GM19467 (cell line): ENCODE measurements at regions not wholly inside any gene's neighbourhood (a gene's known extent, or its start where the extent isn't known, plus 50 kb on each side); places are given as distances from the start of the nearest gene placed in this dataset.

Experiments
- ATAC-seq: cut with Tn5 transposase; IDR thresholded peaks from one replicate; pipeline ENCODE4 v1.9.1; 2021; ENCODE audit warnings: mild to moderate bottlenecking, moderate library complexity; ENCODE audit not compliant: unreplicated experiment

DNA sequence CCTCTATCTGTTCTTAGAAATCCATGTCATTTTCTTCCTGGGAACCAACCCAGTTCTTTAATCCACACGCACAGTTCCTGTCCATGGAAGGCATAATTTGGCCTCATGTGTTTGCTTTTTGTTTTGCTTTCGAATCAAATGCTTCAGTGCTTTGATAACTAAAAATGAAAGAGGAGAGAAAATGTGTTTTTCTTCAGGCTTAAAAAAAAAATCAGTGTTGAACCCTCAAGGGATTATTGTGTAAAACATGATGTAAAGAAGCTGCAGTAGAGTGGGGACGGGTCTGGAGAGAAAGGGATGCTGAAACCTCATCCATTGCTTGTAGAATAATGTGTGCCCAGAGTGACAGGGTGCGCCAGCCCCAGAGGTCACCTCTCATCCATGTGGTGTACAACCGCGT lies 197.5 kb upstream of the JARID2 start:
- no peak for ATAC-seq

DNA sequence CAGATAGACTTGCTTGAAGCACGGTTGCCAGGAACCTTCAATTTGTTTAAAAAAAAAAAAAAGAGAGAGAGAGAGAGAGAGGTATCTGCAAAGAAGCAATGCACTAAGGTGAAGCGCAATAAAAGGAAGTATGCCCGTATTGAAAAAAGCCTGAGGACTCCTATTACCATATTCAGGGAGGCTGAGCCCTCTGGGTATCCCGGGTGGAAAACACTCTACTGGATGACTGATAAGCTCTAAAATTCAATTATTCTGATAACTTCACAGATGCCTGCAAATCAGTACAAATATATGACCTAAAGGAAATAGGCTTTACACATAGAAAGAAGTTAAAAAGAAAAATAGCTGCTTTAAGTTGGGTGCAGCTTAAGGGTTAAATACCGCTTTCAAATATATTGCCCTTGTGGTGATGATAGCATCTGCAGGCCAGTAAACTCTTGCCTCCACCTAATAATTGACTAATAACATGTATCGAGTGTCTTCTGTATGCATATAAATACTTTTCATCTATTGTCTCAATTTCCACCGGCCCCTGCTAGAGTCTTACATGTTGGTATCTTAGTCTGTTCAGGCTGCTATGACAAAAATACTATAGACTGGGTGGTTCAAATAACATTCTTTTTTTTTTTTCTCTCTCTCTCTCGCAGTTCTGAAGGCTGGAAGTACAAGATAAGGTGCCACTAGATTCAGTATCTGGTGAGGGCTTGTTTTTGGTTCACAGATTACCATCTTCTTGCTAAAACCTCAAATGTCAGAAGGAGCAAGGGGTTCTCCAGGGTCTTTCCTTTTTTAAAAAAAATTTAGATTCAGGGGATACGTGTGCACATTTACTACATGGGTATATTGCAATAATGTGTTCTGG lies 187.4 kb upstream of the JARID2 start:
- no peak for ATAC-seq

DNA sequence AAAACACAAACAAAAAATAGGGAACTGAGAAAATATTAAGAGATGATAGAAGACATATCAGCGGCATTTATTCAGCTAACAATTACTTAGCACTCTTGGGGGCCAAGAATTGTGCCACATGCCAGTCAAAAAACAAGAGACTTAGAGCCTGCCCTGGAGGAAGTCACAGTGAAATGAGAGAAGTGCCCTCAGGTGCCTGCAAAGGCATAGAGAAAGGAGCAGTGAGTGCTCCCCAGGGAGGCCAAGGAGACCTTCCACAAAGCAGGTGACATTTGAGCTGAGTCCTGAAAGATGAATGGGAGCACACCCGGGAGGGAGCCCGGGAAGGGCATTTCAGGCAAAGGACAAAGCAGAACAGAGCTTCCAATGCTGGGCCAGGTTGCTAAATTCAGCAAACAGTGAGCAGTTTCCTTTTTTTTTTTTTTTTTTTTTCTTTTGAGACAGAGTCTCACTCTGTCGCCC lies 184.7 kb upstream of the JARID2 start:
- no peak for ATAC-seq

DNA sequence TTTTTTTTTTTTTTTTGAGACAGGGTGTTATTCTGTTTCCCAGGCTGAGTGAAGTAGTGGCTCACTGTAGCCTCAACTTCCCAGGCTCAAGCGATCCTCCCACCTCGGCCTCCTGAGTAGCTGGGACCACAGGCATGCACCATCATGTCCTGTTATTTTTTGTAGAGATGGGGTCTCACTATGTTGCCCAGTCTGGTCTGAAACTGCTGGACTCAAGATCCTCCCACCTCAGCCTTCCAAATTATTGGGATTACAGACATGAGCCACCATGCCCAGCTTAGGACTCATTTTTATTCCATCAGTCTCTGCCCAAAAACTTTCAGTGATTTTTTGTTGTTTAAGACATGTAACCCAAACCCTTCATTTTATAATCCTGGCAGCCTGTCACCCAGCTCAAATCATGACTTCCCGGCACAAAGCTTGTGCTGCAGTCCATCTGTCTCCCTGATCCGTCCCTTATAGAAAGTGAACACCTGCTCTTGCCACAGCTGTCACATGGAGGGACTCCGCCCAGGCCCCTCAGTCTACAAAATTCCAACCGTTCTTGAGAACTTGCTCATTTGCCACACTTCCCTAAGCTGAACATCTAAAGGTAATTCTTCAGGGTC lies 183.9 kb upstream of the JARID2 start:
- no peak for ATAC-seq

DNA sequence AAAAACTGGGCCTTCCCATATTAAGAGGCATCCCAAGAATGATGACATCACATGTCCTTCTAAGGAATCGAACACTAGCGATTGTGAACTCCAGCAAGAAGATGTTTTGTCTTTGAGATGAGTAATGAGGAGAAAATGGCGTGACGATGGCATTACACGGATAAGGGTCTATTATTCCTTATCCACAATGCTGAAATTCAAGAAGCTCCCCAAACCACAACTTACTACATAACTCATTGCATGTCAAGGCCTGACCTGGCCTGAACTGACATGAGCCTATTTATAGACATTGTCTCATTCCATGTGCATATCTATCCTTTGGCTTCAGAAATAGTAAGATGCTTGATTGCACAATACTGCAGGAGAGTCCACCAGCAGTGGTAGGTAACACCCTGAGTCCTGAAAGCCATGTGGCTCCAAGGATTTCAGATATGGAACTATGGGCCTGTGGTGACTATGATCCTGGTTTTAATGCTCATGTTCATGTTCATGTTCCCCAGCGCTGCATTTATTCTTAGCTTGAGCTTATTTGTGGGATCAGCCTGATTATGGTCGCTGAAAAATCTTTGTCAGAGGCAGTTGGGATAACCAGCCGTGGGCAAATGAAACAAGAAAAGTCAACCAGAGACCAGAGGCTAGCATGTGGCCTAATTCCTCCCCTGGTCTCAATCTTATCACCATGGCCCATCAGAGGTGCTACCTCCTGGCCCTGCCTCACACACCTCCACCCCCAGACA lies 183.2 kb upstream of the JARID2 start:
- no peak for ATAC-seq

DNA sequence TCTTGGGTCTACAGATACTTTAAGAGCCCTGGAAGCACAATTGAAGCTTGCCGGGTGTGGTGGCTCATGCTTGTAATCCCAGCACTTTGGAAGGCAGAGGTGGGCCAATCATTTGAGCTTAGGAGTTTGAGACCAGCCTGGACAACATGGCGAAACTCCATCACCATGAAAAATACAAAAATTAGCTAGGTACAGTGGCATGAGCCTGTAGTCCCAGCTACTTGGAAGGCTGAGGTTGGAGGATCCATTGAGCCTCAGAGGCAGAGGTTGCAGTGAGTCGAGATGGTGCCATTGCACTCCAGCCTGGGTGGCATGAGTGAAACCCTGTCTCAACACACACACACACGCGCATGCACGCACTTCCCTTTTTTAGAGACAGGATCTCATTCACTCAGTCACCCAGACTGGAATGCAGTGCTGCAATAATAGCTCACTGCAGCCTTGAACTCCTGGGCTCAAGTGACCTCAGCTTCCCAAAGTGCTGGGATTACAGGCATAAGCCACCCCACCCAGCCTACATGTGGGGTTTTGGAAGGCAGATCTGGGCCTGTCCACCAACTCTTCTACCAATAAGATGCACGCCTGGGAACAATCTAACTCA lies 182.5 kb upstream of the JARID2 start:
- ATAC-seq: no peak

DNA sequence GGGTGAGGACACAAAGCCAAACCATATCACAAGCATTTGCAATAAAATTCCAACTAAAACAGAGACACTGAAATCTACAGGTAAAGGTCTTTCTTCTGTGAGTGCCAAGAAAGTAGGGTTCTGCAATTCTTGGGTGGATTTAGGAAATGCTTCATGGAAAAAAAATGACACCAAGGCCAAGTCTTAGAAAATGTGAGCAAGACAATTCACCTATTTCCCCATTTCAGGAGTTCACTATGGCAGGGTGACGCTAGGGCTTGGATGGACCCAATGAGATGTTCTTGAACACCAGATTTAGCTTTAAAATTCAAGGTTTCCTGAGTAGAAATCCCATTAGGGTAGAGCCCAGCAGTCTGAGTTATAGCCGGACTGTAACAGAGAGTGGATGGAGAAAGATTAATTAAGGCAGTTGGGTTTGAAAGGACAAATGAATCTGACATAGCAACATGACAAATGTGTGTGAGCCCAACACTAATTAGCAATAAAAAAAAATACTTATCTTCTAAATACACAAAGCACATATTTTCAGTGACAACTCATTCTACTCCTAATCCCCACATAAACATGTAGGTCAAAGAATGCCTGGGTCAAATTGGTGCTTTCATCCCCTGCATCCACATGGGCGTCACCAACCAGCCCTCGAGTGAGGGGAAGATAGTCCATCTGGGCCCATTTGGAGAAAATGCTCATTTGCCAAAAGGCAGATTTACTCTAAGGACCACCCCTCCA lies 180.4 kb upstream of the JARID2 start:
- no peak for ATAC-seq

DNA sequence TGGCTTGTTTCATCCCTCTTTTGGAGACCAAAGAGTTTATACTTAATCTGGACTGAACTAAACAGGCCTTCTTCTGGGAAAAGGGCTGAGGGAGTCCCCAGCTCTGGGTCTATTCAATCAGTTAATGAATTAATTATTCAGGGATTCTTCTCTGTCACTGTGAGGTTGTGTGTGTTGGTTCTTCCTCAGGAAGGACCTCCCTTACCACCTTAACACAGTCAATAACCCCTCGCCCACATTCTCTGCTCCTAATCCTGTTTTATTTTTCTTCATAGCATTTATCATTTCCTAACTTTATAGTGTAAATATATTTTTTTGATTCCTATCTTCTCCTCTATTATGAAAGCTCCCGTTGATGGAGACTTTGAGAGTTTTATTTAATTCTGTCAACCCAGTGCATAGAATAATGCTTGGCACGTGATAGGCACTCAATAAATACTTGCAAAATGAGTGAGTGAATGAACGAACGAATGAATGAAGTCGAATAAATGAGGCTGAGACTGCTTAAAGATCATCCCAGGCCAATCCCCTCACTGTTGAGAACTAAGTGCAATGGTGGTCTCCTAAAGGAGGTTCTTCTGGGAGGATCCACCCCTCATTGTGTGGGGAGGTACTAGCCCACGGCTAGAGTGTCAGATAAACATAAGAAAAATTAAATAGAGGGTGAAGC lies 179.6 kb upstream of the JARID2 start:
- ATAC-seq: no peak

DNA sequence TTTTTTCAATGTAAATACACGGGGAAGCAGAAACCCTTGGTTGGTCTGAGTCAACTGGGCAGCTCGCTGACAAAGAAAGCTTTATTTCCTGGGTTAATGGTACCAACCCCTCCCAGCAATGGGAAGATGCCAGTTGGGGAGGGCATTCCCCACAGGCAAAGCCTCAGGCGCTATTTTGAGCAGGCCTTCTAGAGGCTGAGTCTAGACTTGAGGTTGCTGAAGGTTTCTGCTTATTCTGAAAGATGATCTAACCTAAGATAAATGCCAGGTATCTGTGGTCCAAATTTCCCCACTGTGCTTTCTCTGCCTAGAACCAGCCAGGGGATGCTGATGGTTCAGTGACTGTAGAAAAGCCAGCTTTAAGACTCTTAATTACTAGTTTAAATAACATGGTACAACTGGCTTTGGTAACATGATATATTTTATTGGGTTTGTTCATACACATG lies 172.5 kb upstream of the JARID2 start:
- no peak for ATAC-seq

DNA sequence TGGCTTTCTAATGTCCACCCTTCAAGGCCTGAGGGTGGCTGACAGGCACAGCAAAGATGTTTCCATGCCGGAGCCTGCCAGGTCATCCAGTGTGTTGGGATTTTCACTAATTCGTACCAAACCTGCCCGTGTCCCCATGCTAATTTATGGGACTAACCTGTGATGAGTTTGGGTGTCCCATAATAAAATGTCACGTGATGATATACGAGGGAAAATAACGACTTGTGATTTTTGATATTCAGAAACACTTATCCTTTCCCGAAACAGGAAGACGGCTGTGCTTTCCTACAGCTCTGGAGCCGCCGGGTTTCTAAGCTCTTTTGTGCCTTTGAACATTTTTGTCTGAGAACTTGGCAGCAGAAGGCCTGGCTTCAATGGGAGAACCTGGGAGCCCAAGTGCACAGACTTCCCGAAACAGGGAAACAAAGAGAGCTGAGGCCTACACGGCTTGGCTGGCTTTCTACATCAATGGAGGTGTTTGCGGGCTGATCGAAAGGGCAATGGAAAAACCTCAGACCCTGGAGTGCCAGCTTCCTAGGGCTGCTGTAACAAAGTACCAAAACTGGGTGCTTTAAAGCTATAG lies 171.9 kb upstream of the JARID2 start:
- ATAC-seq: no peak

DNA sequence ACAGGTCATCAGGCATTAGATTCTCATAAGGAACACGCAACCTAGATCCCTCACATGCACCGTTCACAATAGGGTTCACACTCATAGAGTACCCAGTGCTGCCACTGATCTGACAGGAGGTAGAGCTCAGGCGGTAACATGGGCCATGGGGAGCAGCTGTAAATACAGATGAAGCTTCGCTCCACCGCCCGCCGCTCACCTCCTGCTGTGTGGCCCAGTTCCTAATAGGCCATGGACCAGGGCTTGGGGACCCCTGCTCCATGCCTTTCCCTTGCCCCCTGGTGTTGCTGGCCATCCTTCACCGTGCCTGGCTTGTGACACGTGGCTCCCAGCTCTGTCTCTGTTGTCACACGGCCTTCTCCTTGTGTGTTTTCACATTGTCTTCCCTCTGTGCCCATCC lies 171.1 kb upstream of the JARID2 start:
- ATAC-seq: no peak

DNA sequence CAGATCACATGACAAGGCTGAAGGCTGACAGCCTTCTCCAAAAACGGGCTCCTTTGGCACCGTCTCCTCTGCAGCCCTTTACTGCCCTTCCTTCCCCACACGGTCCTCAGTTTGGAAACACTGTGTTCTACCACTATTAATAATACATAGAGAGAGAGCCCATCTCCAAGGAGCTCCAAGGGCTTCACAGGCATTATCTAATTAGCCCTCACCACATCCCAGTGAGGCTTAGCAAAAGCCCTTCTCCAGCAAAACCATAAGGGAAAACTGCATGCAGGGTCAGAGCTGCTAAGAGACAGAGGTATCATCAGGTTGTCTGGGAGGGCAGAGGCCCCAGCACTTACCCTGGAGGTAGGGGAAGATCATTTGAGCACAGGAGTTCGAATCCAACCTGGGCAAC lies 169.3 kb upstream of the JARID2 start:
- no peak for ATAC-seq

DNA sequence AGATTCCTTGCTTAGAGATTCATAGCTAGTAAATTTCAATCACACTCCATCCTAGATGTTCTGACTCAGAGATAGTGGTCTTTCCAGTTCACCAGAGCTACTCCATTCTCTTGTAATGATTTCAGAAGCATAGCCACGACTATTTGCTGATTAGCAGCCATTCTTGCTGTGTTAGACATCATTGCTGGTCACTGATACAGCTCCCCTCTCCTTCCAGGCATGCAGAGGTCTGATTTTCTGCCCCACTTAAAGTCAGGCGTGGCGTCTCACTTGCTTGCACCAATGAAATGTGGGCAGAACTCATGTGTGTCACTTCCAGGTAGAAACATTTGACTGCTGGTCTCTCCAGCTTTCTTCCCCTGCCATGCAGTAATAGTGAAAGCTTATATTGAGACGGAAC lies 168.9 kb upstream of the JARID2 start:
- ATAC-seq: no peak

DNA sequence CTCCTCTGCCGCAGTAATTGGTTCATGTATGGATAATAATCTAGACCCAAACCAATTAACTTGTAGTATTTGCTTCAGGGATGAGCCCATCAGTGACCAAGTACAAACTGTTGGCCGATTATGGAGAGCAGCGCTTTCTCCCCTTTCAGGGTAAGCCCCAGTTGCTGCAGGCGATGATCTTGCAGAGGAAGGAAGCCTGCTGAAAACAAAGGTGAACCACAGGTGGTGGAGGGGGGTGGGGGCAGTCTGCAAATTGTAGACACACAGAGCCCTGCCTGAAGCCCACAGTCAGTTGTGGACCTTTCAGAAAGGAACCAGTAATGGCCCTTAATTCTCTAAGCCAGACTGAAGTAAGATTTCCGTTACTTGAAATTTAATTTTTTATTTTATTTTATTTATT lies 167.9 kb upstream of the JARID2 start:
- no peak for ATAC-seq

DNA sequence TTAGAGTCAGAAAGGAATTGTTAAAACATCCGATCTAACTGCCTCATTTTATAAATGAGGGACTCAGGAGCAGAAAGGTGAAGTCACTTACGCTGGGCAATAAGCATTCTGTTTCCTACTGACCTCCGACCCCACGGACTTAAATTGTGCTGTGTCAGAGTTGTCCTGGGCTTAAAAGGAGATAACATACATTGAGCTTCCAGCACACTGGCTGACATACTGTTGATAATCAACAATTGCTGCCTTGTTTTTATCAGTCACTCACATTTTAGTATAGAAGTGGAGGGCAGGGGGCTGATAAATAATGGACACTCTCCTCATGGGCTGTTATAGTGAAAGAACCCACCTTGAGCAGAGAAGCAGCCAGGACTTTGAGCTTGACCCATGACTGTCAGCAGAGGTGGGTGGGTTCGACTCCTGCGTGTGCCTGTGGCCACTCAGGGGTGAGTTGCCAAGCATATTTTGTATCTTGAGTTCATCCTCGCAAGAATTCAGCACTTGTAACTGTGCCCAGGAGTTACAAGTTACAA lies 166.5 kb upstream of the JARID2 start:
- no peak for ATAC-seq

DNA sequence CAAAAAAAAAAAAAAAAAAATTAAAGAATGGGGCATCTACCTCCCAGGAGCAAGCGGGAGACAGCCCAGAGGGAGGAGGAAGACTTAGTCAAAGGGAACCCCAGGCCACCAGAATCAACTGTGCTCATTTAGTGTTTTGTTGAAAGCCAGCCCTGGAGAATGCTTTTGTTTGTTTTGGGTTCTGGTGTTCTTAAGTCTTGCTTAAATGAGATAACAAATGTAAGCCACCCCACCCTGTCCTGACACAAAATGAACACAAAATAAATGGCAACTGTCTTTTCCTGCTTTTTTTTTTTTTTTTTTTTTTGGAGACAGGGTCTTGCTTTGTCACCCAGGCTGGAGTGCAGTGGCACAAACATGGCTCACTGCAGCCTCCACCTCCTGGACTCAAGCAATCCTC lies 165.0 kb upstream of the JARID2 start:
- no peak for ATAC-seq

DNA sequence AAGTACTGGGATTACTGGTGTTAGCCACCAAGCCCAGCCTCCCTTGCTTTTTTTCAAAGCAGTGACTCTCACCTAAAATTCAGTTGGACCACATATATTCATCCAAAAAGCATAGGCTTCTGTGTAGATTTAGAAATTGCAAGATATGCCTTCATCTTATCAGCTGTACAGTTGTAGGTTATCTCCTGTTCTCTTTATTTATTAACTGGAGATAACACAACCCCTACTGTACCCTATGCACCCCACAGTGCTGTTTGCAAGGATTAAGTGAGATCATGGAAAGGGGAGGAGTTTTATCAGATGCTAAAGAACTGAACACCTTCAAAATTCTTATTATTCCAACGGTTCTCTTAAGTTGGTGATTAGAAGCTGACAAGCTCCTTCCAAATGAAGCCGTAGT lies 164.4 kb upstream of the JARID2 start:
- no peak for ATAC-seq

DNA sequence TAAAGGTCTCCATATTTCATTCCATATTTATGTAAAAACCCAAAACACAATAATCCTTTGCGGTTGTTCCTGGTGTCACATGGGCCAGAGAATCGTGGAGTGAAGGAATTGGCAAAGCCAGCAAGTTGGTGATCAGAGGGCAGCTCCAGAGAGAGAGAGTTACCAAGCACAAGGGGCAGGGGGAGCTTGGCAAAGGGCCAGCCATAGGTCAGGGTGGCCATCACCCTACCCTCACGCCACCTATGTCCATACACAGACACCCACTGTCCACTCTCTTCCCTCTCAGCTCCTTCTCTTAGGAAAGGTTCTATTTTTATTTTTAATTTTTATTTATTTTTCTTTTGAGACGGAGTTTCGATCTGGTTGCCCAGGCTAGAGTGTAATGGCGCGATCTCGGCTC lies 163.2 kb upstream of the JARID2 start:
- no peak for ATAC-seq

DNA sequence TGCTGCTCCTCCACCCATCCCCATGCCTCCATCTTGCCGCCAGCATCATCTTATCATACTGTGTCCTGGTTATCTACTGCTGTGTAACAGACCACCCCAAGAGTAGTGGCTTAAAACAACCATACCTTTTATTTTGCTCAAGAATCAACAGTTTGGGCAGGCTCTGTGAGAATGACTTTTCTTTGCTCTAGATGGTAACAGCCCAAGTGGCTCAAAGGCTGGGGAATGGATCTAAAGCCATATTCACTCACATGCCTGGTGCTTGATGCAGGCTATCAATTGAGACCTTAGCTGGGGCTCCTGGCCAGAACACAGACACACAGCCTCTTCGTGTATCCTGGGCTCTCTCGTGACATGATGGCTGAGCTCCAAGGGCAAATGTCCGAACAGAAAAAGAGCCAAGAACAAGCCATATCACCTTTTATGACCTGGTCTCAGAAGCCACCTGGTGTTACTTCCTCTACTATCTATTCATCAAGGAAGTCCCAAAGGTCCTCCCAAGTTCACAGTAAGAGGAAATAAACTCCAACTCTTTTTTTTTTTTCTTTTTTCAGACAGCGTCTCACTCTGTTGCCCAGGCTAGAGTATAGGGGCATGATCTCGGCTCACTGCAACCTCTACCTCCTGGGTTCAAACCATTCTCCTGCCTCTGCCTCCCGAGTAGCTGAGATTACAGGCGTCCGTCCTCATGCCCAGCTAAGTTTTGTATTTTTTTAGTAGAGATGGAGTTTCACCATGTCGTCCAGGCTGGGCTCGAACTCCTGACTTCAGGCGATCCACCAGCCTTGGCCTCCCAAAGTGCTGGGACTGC lies 159.3 kb upstream of the JARID2 start:
- ATAC-seq: no peak
